ENCODE measurements at regions not wholly inside any gene's neighbourhood (a gene's known extent, or its start where the extent isn't known, plus 50 kb on each side); places are given as distances from the start of the nearest gene placed in this dataset.

DNA sequence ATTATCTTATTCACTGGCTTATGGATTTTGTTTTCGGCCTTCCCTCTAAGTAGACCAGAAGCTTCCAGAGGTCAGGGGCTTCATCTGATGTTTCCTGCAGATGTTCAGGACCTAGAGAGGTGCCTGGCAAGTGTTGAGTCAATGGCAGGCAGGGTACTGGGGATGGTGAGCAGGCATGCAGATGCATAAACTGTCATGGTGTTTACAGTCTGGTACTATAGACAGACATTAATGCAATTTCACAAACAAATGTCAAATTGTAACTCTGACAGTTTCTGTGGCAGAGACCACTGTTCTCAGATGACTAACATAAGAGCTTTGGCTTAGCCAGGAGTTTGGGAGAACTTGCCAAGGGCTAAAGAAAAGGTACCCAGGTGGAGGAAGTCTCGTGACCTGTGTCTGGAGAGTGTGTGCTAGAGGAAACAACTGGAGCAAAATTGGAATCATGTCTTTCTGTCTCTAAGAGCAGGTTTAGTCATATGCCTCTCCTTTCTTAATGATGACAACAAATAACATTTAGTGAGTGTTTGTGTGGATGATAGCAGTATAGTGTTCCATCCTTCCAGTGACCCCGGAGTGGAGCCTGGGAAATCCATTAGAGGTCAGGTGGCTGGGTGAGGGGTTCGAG is 53.7 kb upstream of the TRAK1 start:
- Histone ChIP-seq H3K27me3 (ENCODE audit: control insufficient read depth in 3 of 3, insufficient read depth in 3 of 3, low read length in 3 of 3) (no peaks in the 10 kb centered on the region), H3K9me3 (ENCODE audit: control insufficient read depth in 2 of 2, insufficient read depth in 1 of 2, low read depth in 1 of 2, low read length in 1 of 2) (no peaks in the 10 kb centered on the region), H3K27ac (ENCODE audit: low read depth in 1 of 3, low read length in 2 of 3) (peak overlapping the region in 1 of 3 donors; percentile 69), H3K4me1 (ENCODE audit: control insufficient read depth in 3 of 3, insufficient read depth in 2 of 3, low read depth in 1 of 3, low read length in 2 of 3) (peaks cover 2 to 11% (median 4%) of the 10 kb centered on the region in 3 donors), H3K36me3 (ENCODE audit: control insufficient read depth in 3 of 3, insufficient read depth in 2 of 3, low read depth in 1 of 3, low read length in 3 of 3) (peaks cover 0 to 21% (median 0%) of the 10 kb centered on the region in 3 donors), H3K4me3 (ENCODE audit: low read depth in 1 of 3, low read length in 3 of 3) (no peak overlapping the region)
- 83 to 90% (median 90%) methylated on average over 4 of the region's 4 CpGs for WGBS, 3 donors
- FAIRE-seq (no peak), DNase-seq (no peak)

- FAIRE-seq, result no peak
- DNase-seq, result peak; percentile 33 to 71
- H3K4me3 ChIP-seq (ENCODE audit: low read depth in 1 of 3, low read length in 3 of 3), result no peak overlapping the region
- 55 to 70% (median 59%) methylated on average over 3 of the region's 3 CpGs for WGBS, 3 donors
- peaks cover 2 to 11% (median 4%) of the 10 kb centered on the region in 3 donors for H3K4me1 ChIP-seq (ENCODE audit: control insufficient read depth in 3 of 3, insufficient read depth in 2 of 3, low read depth in 1 of 3, low read length in 2 of 3)
- peak overlapping the region in 1 of 3 donors; percentile 60 for H3K27ac ChIP-seq (ENCODE audit: low read depth in 1 of 3, low read length in 2 of 3)
- H3K36me3 ChIP-seq (ENCODE audit: control insufficient read depth in 3 of 3, insufficient read depth in 2 of 3, low read depth in 1 of 3, low read length in 3 of 3), result peaks cover 0 to 21% (median 0%) of the 10 kb centered on the region in 3 donors
- H3K27me3 ChIP-seq (ENCODE audit: control insufficient read depth in 3 of 3, insufficient read depth in 3 of 3, low read length in 3 of 3), result no peaks in the 10 kb centered on the region
- no peaks in the 10 kb centered on the region for H3K9me3 ChIP-seq (ENCODE audit: control insufficient read depth in 2 of 2, insufficient read depth in 1 of 2, low read depth in 1 of 2, low read length in 1 of 2)
These were observed 54.7 kb upstream of the TRAK1 start for GRCh38 chr3:42036483-42036823.

DNA sequence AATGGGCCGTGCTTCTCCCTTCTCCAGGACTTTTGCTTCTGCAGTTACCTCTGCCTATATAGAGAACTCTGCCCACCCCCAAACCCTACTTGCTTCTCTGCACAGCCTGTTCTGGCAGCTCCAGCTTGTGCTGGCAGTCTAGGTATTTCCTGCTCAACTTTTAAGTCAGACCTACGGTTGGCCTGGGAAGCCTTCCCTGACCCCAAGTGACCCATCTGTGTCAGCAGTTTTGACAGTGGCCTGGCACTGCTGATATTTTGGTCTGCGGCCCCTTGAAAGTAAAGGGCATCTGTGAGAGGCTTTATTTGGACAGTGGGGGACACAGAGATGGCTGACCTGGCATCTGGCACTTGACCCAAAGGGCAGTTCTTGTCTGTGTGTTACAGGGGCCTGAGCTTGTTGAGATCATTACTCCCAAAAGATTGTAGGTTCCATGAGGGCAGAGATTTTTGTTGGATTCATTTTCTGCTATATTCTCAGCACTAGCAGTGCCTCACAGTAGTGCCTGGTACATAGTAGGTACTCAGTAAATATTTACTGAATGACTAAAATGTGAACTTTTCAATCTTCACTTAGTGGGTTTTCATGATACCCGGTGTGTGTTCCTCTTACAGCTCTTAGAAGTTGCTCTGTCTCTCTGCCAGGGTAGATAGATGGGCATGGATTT is 55.2 kb upstream of the TRAK1 start:
- Histone ChIP-seq H3K9me3 (ENCODE audit: control insufficient read depth in 2 of 2, insufficient read depth in 1 of 2, low read depth in 1 of 2, low read length in 1 of 2) (no peaks in the 10 kb centered on the region), H3K27ac (ENCODE audit: low read depth in 1 of 3, low read length in 2 of 3) (peak overlapping the region in 2 of 3 donors; percentile 2 to 60), H3K36me3 (ENCODE audit: control insufficient read depth in 3 of 3, insufficient read depth in 2 of 3, low read depth in 1 of 3, low read length in 3 of 3) (peaks cover 0 to 21% (median 0%) of the 10 kb centered on the region in 3 donors), H3K4me1 (ENCODE audit: control insufficient read depth in 3 of 3, insufficient read depth in 2 of 3, low read depth in 1 of 3, low read length in 2 of 3) (peaks cover 2 to 11% (median 4%) of the 10 kb centered on the region in 3 donors), H3K27me3 (ENCODE audit: control insufficient read depth in 3 of 3, insufficient read depth in 3 of 3, low read length in 3 of 3) (no peaks in the 10 kb centered on the region), H3K4me3 (ENCODE audit: low read depth in 1 of 3, low read length in 3 of 3) (no peak overlapping the region)
- FAIRE-seq (no peak), DNase-seq (no peak)
- 69 to 83% (median 74%) methylated on average over 4 of the region's 4 CpGs for WGBS, 3 donors

DNA sequence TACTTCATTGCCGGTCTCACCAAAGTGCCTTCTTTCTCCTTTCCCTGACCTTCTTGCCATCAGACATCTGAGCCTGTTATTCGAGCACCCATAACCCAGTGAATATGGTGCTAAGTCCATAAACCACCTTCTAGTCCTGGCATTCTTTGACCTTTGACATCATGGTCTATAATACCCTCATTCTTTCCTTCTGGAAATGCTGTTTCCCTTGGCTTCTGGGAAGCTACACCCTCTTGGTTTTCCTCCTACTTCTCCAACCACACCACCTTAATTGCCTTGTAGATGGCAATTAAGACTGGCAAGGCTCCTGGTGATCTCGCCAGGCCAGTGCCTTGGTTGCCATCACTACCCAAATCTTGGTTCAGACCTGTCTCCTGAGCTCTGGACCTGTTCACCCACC is 56.1 kb upstream of the TRAK1 start:
- no peak for DNase-seq
- 63 to 88% (median 68%) methylated on average over 3 of the region's 3 CpGs for WGBS, 3 donors
- Histone ChIP-seq H3K27ac (ENCODE audit: low read depth in 1 of 3, low read length in 2 of 3) (no peak overlapping the region), H3K4me3 (ENCODE audit: low read depth in 1 of 3, low read length in 3 of 3) (no peak overlapping the region), H3K27me3 (ENCODE audit: control insufficient read depth in 3 of 3, insufficient read depth in 3 of 3, low read length in 3 of 3) (no peaks in the 10 kb centered on the region), H3K36me3 (ENCODE audit: control insufficient read depth in 3 of 3, insufficient read depth in 2 of 3, low read depth in 1 of 3, low read length in 3 of 3) (peaks cover 0 to 21% (median 0%) of the 10 kb centered on the region in 3 donors), H3K9me3 (ENCODE audit: control insufficient read depth in 2 of 2, insufficient read depth in 1 of 2, low read depth in 1 of 2, low read length in 1 of 2) (no peaks in the 10 kb centered on the region), H3K4me1 (ENCODE audit: control insufficient read depth in 3 of 3, insufficient read depth in 2 of 3, low read depth in 1 of 3, low read length in 2 of 3) (peaks cover 2 to 11% (median 4%) of the 10 kb centered on the region in 3 donors)
- FAIRE-seq, result no peak

- DNase-seq, result no peak
- Histone ChIP-seq H3K9me3 (ENCODE audit: control insufficient read depth in 2 of 2, insufficient read depth in 1 of 2, low read depth in 1 of 2, low read length in 1 of 2) (no peaks in the 10 kb centered on the region), H3K27me3 (ENCODE audit: control insufficient read depth in 3 of 3, insufficient read depth in 3 of 3, low read length in 3 of 3) (no peaks in the 10 kb centered on the region), H3K27ac (ENCODE audit: low read depth in 1 of 3, low read length in 2 of 3) (no peak overlapping the region), H3K4me1 (ENCODE audit: control insufficient read depth in 3 of 3, insufficient read depth in 2 of 3, low read depth in 1 of 3, low read length in 2 of 3) (peaks cover 2 to 11% (median 4%) of the 10 kb centered on the region in 3 donors), H3K4me3 (ENCODE audit: low read depth in 1 of 3, low read length in 3 of 3) (no peak overlapping the region), H3K36me3 (ENCODE audit: control insufficient read depth in 3 of 3, insufficient read depth in 2 of 3, low read depth in 1 of 3, low read length in 3 of 3) (peaks cover 0 to 21% (median 0%) of the 10 kb centered on the region in 3 donors)
- no peak for FAIRE-seq
- 91 to 97% (median 96%) methylated on average over 2 of the region's 2 CpGs for whole genome bisulfite sequencing, 3 donors
These were observed 57.4 kb upstream of the TRAK1 start for GRCh38 chr3:42033741-42034140.

- FAIRE-seq, result no peak
- 70 to 88% (median 79%) methylated on average over 15 of the region's 15 CpGs for WGBS, 3 donors
- Histone ChIP-seq H3K4me1 (ENCODE audit: control insufficient read depth in 3 of 3, insufficient read depth in 2 of 3, low read depth in 1 of 3, low read length in 2 of 3) (peaks cover 2 to 11% (median 4%) of the 10 kb centered on the region in 3 donors), H3K9me3 (ENCODE audit: control insufficient read depth in 2 of 2, insufficient read depth in 1 of 2, low read depth in 1 of 2, low read length in 1 of 2) (no peaks in the 10 kb centered on the region), H3K27me3 (ENCODE audit: control insufficient read depth in 3 of 3, insufficient read depth in 3 of 3, low read length in 3 of 3) (no peaks in the 10 kb centered on the region), H3K36me3 (ENCODE audit: control insufficient read depth in 3 of 3, insufficient read depth in 2 of 3, low read depth in 1 of 3, low read length in 3 of 3) (peaks cover 0 to 21% (median 0%) of the 10 kb centered on the region in 3 donors), H3K27ac (ENCODE audit: low read depth in 1 of 3, low read length in 2 of 3) (peak overlapping the region in 2 of 3 donors; percentile 48 to 65), H3K4me3 (ENCODE audit: low read depth in 1 of 3, low read length in 3 of 3) (no peak overlapping the region)
- DNase-seq, result no peak
These were observed 58.3 kb upstream of the TRAK1 start for GRCh38 chr3:42032693-42033349.

DNA sequence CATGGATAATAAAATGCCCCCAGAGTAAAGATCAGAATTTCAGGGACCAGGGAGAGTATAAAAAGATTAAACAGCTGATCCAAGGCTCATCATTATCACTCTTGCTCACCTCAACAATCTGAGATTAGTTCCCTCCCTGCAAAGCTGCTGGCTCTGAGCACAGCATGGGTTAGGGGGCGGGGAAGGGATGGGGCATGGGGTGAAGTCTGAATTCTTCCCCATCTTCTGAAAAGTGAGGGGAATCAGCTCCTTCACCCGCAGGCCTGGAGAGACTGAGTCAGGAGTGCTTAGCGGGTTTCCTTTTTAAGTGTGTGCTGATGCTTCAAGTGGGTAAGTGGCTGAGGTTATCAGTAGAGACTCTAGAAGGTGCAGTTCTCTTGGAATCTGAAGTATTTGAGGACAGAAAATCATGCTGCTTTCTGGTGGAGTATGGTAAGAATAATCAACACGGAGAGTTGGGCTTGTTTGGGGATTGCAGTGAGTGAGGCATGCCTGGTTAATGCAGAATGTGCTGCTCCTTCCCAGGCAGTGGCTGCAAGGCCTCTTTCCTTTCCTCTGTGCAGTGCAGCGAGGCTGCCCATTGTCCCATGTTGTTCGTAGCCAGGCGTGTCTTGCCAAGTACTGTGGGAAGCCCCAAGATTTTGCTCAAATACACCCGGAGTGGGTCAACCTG is 59.2 kb upstream of the TRAK1 start:
- DNase-seq, result no peak
- H3K4me3 ChIP-seq (ENCODE audit: low read depth in 1 of 3, low read length in 3 of 3), result no peak overlapping the region
- no peaks in the 10 kb centered on the region for H3K9me3 ChIP-seq (ENCODE audit: control insufficient read depth in 2 of 2, insufficient read depth in 1 of 2, low read depth in 1 of 2, low read length in 1 of 2)
- H3K27me3 ChIP-seq (ENCODE audit: control insufficient read depth in 3 of 3, insufficient read depth in 3 of 3, low read length in 3 of 3), result no peaks in the 10 kb centered on the region
- H3K27ac ChIP-seq (ENCODE audit: low read depth in 1 of 3, low read length in 2 of 3), result peak overlapping the region in 1 of 3 donors; percentile 26
- H3K4me1 ChIP-seq (ENCODE audit: control insufficient read depth in 3 of 3, insufficient read depth in 2 of 3, low read depth in 1 of 3, low read length in 2 of 3), result peaks cover 2 to 11% (median 4%) of the 10 kb centered on the region in 3 donors
- 60 to 80% (median 68%) methylated on average over 8 of the region's 8 CpGs for WGBS, 3 donors
- FAIRE-seq, result no peak
- H3K36me3 ChIP-seq (ENCODE audit: control insufficient read depth in 3 of 3, insufficient read depth in 2 of 3, low read depth in 1 of 3, low read length in 3 of 3), result peaks cover 0 to 21% (median 0%) of the 10 kb centered on the region in 3 donors

GRCh38 chr3:42028474-42028873 is 62.7 kb upstream of the TRAK1 start:
- DNase-seq (no peak), FAIRE-seq (no peak)
- Histone ChIP-seq H3K4me3 (ENCODE audit: low read depth in 1 of 3, low read length in 3 of 3) (no peak overlapping the region), H3K36me3 (ENCODE audit: control insufficient read depth in 3 of 3, insufficient read depth in 2 of 3, low read depth in 1 of 3, low read length in 3 of 3) (no peaks in the 10 kb centered on the region), H3K4me1 (ENCODE audit: control insufficient read depth in 3 of 3, insufficient read depth in 2 of 3, low read depth in 1 of 3, low read length in 2 of 3) (peaks cover 4 to 19% (median 17%) of the 10 kb centered on the region in 3 donors), H3K9me3 (ENCODE audit: control insufficient read depth in 2 of 2, insufficient read depth in 1 of 2, low read depth in 1 of 2, low read length in 1 of 2) (no peaks in the 10 kb centered on the region), H3K27me3 (ENCODE audit: control insufficient read depth in 3 of 3, insufficient read depth in 3 of 3, low read length in 3 of 3) (no peaks in the 10 kb centered on the region), H3K27ac (ENCODE audit: low read depth in 1 of 3, low read length in 2 of 3) (no peak overlapping the region)
- WGBS, 3 donors, result 93 to 100% (median 97%) methylated on average over 2 of the region's 2 CpGs
